ENCODE measurements at regions not wholly inside any gene's neighbourhood (a gene's known extent, or its start where the extent isn't known, plus 50 kb on each side); places are given as distances from the start of the nearest gene placed in this dataset.
"Not testable (repeated sequence)": the region's sequence is repeated elsewhere in the genome, so short reads cannot be mapped to it uniquely, and the experiment has no call there.

DNA sequence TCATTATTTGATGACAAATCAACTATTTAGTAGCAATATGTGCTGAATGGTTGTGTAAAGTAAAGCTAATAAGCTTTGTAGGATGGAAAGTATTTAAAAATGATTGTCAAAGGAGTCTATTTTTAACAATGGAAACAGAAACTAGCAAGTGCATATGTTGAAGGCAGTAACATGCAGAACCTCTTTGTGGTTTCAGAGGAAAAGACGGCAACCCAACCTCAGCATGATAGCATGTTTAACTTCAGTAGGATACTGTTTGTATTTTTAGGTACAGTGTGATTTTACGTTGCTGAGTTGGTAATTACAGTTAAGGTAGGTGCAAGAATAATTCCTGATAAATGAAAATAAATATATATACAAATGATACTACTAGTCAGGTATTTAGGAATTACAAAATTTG is 289.7 kb downstream of the RBMY1J start:
- DNase-seq (ENCODE audit: low spot score); in situ Hi-C loops (cut with HindIII; ENCODE audit: low sequenced_read_pairs): not testable (repeated sequence)

DNA sequence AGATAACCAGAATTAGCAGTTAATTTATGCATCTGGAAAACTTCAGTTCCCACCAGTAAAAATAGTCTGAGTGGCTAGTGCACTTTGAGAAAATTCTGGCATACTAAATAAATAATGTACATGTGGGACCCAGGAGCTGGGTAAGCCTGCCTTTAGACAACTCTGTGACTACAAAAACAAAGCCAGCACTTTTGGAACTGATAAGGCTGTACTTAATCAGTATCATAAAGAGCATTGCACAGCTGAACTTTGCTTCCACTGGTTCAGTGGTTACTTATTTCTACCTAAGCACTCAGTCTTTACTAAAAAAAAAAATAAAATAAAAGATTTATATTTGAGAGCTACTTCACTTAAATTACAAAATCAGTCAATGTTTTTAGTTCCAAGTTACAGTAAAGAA is 256.3 kb upstream of the BPY2 start:
- in situ Hi-C loops (cut with HindIII; ENCODE audit: low sequenced_read_pairs): no loop called here
- DNase-seq (ENCODE audit: low spot score): no peak

DNA sequence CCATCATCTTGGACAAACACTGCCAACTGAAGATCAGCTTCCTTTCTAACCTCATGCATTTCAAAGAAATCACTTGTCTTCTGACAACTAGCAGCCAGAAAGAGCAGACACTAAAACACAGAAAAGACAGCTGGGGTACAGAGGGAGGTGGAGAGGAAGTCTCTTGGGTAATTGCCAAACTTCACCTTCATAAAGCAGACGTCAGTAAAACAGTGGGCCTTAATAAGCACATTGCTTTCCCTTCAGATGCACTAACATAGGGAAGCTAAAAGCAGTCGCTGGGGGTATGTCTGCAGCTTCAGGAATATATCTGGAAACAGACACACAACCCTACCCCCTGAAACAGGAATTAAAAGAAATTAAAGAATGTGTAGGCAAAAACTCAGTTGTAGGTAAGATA is 252.2 kb upstream of the BPY2 start:
- peak; percentile 4 for DNase-seq (ENCODE audit: low spot score)
- in situ Hi-C loops (cut with HindIII; ENCODE audit: low sequenced_read_pairs): not testable (repeated sequence)
